ENCODE measurements at regions not wholly inside any gene's neighbourhood (a gene's known extent, or its start where the extent isn't known, plus 50 kb on each side); places are given as distances from the start of the nearest gene placed in this dataset.

GRCh38 chr17:71392715-71393567 is 727.9 kb upstream of the SOX9 start:
- Histone ChIP-seq H3K27ac (ENCODE audit: low read depth in 1 of 2, low read length in 2 of 2) (no peak overlapping the region), H3K9ac (ENCODE audit: low read depth in 1 of 2, low read length in 2 of 2) (no peak overlapping the region), H3K9me3 (ENCODE audit: control insufficient read depth in 4 of 4, low read length in 3 of 4) (no peaks in the 10 kb centered on the region), H3K36me3 (ENCODE audit: control insufficient read depth in 4 of 4, insufficient read depth in 3 of 4, low read depth in 1 of 4, low read length in 3 of 4) (no peaks in the 10 kb centered on the region), H3K4me1 (ENCODE audit: control insufficient read depth in 4 of 4, insufficient read depth in 4 of 4, low read length in 3 of 4) (no peaks in the 10 kb centered on the region), H3K4me3 (ENCODE audit: low read depth in 1 of 3, low read length in 3 of 3) (no peak overlapping the region), H3K27me3 (ENCODE audit: control insufficient read depth in 4 of 4, insufficient read depth in 4 of 4, low read length in 3 of 4) (no peaks in the 10 kb centered on the region)
- TF ChIP-seq REST (IDR thresholded peaks at IDR 0.05): no peak
- TF ChIP-seq JUND (IDR thresholded peaks at IDR 0.05): no peak
- TF ChIP-seq FOXA2 (IDR thresholded peaks at IDR 0.05): no peak
- no peak for TF ChIP-seq MAX (IDR thresholded peaks at IDR 0.05)
- no peak for TF ChIP-seq FOXA1 (IDR thresholded peaks at IDR 0.05)
- no peak for TF ChIP-seq CTCF (IDR thresholded peaks at IDR 0.05; ENCODE audit: low read depth, low read length, missing input control)
- TF ChIP-seq RXRA (IDR thresholded peaks at IDR 0.05): no peak
- no peak for TF ChIP-seq TAF1 (conservative IDR thresholded peaks at IDR 0.05)
- TF ChIP-seq NR2F2 (IDR thresholded peaks at IDR 0.05): no peak
- no peak for TF ChIP-seq ZBTB33 (IDR thresholded peaks at IDR 0.05)
- no peak for DNase-seq (ENCODE audit: low spot score)
- WGBS: 74% methylated on average over 4 of the region's 4 CpGs

- no peak overlapping the region for H3K27ac ChIP-seq (ENCODE audit: low read depth in 1 of 2, low read length in 2 of 2)
- no peak overlapping the region for H3K4me3 ChIP-seq (ENCODE audit: low read depth in 1 of 3, low read length in 3 of 3)
- TF ChIP-seq ATF3 (IDR thresholded peaks at IDR 0.05) (no peak), HNF4A (conservative IDR thresholded peaks at IDR 0.05) (no peak), EGR1 (IDR thresholded peaks at IDR 0.05; ENCODE audit: low read depth in 2 of 2) (no peak), FOXA1 (IDR thresholded peaks at IDR 0.05) (no peak), MAX (IDR thresholded peaks at IDR 0.05) (no peak), JUND (IDR thresholded peaks at IDR 0.05) (no peak), RXRA (IDR thresholded peaks at IDR 0.05) (no peak), RAD21 (IDR thresholded peaks at IDR 0.05) (no peak), REST (IDR thresholded peaks at IDR 0.05) (no peak), FOXA2 (IDR thresholded peaks at IDR 0.05) (no peak), SP1 (IDR thresholded peaks at IDR 0.05) (no peak)
- DNase-seq (ENCODE audit: low spot score): no peak
- H3K9me3 ChIP-seq (ENCODE audit: control insufficient read depth in 4 of 4, low read length in 3 of 4): no peaks in the 10 kb centered on the region
- H3K27me3 ChIP-seq (ENCODE audit: control insufficient read depth in 4 of 4, insufficient read depth in 4 of 4, low read length in 3 of 4): no peaks in the 10 kb centered on the region
- no peaks in the 10 kb centered on the region for H3K36me3 ChIP-seq (ENCODE audit: control insufficient read depth in 4 of 4, insufficient read depth in 3 of 4, low read depth in 1 of 4, low read length in 3 of 4)
- no peaks in the 10 kb centered on the region for H3K4me1 ChIP-seq (ENCODE audit: control insufficient read depth in 4 of 4, insufficient read depth in 4 of 4, low read length in 3 of 4)
- 30% methylated on average over 2 of the region's 2 CpGs for WGBS
- no peak overlapping the region for H3K9ac ChIP-seq (ENCODE audit: low read depth in 1 of 2, low read length in 2 of 2)
Observed at GRCh38 chr17:71395901-71396300, 724.9 kb upstream of the SOX9 start.

All from liver (tissue), 8 donors.